Muscle of back (tissue), 3 donors: ENCODE measurements at regions not wholly inside any gene's neighbourhood (a gene's known extent, or its start where the extent isn't known, plus 50 kb on each side); places are given as distances from the start of the nearest gene placed in this dataset.
"Not testable (repeated sequence)": the region's sequence is repeated elsewhere in the genome, so short reads cannot be mapped to it uniquely, and the experiment has no call there.

Experiments
- DNase-seq, 3 donors: peaks; one replicate each; pipeline versions ENCODE4 v3.0.0 to v3.0.0-alpha.2; 2013

- DNase-seq, result peak in 1 of 3 donors; percentile 9
These were observed 154.7 kb downstream of the BTBD3 start for GRCh38 chr20:12072221-12072953.

- peak in 1 of 3 donors; percentile 47 for DNase-seq
These were observed 155.2 kb downstream of the BTBD3 start for GRCh38 chr20:12072954-12073264.

GRCh38 chr20:12074111-12074655, 156.5 kb downstream of the BTBD3 start:
- no peak for DNase-seq

GRCh38 chr20:12076200-12076599, 158.5 kb downstream of the BTBD3 start:
- DNase-seq, result no peak

- peak in 2 of 3 donors; percentile 23 to 71 for DNase-seq
These were observed 160.2 kb downstream of the BTBD3 start for GRCh38 chr20:12077875-12078274.

- no peak for DNase-seq
These were observed 161.8 kb downstream of the BTBD3 start for GRCh38 chr20:12079490-12079889.

- no peak for DNase-seq
These were observed 165.6 kb downstream of the BTBD3 start for GRCh38 chr20:12083269-12083668.

GRCh38 chr20:12084482-12084881, 166.8 kb downstream of the BTBD3 start:
- no peak for DNase-seq

GRCh38 chr20:12086359-12086758, 168.7 kb downstream of the BTBD3 start:
- DNase-seq, result no peak

GRCh38 chr20:12090920-12091319, 173.2 kb downstream of the BTBD3 start:
- no peak for DNase-seq

- no peak for DNase-seq
These were observed 175.5 kb downstream of the BTBD3 start for GRCh38 chr20:12093057-12093796.

GRCh38 chr20:12093797-12094190, 176.1 kb downstream of the BTBD3 start:
- not testable (repeated sequence) for DNase-seq

- DNase-seq, result no peak
These were observed 177.7 kb downstream of the BTBD3 start for GRCh38 chr20:12095180-12095920.

- DNase-seq, result peak in 1 of 3 donors; percentile 12
These were observed 180.7 kb downstream of the BTBD3 start for GRCh38 chr20:12098421-12098820.

- no peak for DNase-seq
These were observed 191.2 kb downstream of the BTBD3 start for GRCh38 chr20:12108846-12109245.

- DNase-seq, result no peak
These were observed 192.6 kb downstream of the BTBD3 start for GRCh38 chr20:12110274-12110673.

- peak in 1 of 3 donors; percentile 24 for DNase-seq
These were observed 193.0 kb downstream of the BTBD3 start for GRCh38 chr20:12110711-12111110.

- DNase-seq, result no peak
These were observed 193.9 kb downstream of the BTBD3 start for GRCh38 chr20:12111431-12112088.

- DNase-seq, result no peak
These were observed 194.4 kb downstream of the BTBD3 start for GRCh38 chr20:12112089-12112474.

- DNase-seq, result no peak
These were observed 195.0 kb downstream of the BTBD3 start for GRCh38 chr20:12112665-12113064.

GRCh38 chr20:12113075-12113467, 195.4 kb downstream of the BTBD3 start:
- no peak for DNase-seq
